A673 (cell line): ENCODE measurements at regions not wholly inside any gene's neighbourhood (a gene's known extent, or its start where the extent isn't known, plus 50 kb on each side); places are given as distances from the start of the nearest gene placed in this dataset.

Experiments used
- EZH2 ChIP-seq: fragments of 200-600 bp; sonication (generic); IDR thresholded peaks from 2 replicates; pipeline ENCODE4 v1.6.1; 2017; ENCODE audit warnings: borderline replicate concordance, low read depth, mild to moderate bottlenecking, mixed read lengths, antibody characterized with exemption, low read length; ENCODE audit not compliant: poor library complexity, severe bottlenecking
- TF ChIP-seq, protein P1 (sequence below): fragments of 300-800, 200-600 bp; sonication (generic); conservative IDR thresholded peaks from 2 replicates; pipeline ENCODE4 v1.5.1; 2017; ENCODE audit warnings: low read depth, mild to moderate bottlenecking, antibody characterized with exemption, low read length, moderate library complexity, mixed read lengths

DNA sequence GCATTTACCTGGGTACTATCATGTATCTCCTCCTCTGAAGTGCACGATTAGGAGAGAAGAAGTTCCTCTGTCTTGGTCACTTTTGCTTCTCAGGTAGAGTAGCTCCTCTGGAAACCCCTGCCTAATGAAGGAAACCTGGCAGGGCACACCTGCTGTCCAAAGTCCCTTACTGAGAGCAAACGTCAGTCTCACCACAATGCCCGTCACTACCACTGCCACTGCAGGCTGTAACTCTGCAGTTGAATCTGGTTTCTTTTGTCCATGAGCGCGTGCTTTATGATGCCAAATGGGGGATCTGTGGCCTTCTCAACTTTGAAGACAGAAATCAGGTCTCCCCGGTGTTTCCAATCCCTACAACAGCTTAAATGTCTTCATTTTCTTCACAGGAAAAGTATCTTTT lies 1068.6 kb downstream of the BCL11B start:
- TF ChIP-seq, protein P1, sequence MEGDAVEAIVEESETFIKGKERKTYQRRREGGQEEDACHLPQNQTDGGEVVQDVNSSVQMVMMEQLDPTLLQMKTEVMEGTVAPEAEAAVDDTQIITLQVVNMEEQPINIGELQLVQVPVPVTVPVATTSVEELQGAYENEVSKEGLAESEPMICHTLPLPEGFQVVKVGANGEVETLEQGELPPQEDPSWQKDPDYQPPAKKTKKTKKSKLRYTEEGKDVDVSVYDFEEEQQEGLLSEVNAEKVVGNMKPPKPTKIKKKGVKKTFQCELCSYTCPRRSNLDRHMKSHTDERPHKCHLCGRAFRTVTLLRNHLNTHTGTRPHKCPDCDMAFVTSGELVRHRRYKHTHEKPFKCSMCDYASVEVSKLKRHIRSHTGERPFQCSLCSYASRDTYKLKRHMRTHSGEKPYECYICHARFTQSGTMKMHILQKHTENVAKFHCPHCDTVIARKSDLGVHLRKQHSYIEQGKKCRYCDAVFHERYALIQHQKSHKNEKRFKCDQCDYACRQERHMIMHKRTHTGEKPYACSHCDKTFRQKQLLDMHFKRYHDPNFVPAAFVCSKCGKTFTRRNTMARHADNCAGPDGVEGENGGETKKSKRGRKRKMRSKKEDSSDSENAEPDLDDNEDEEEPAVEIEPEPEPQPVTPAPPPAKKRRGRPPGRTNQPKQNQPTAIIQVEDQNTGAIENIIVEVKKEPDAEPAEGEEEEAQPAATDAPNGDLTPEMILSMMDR = no peak
- TF ChIP-seq EZH2 = no peak
